ENCODE measurements at regions not wholly inside any gene's neighbourhood (a gene's known extent, or its start where the extent isn't known, plus 50 kb on each side); places are given as distances from the start of the nearest gene placed in this dataset.

GRCh38 chr14:80316441-80316840 is 105.1 kb upstream of the DIO2 start:
- Histone ChIP-seq H3K4me2 (ENCODE audit: low read length) (no peak overlapping the region), H3K4me1 (ENCODE audit: insufficient read depth, low read length) (no peaks in the 10 kb centered on the region), H4K20me1 (ENCODE audit: low read length) (no peaks in the 10 kb centered on the region), H3K27ac (ENCODE audit: low read length) (no peak overlapping the region), H3K27me3 (ENCODE audit: low read length) (no peaks in the 10 kb centered on the region), H3K36me3 (ENCODE audit: low read depth, low read length) (no peaks in the 10 kb centered on the region), H3K9me3 (ENCODE audit: low read length) (no peaks in the 10 kb centered on the region), H2AFZ (ENCODE audit: low read length) (no peak overlapping the region), H3F3A (ENCODE audit: low read length, unreplicated experiment) (no peaks in the 10 kb centered on the region), H3K9me2 (replicated peaks; ENCODE audit: low read length) (no peaks in the 10 kb centered on the region), H3K79me2 (ENCODE audit: low read length) (no peaks in the 10 kb centered on the region), H3K9ac (ENCODE audit: low read length) (no peak overlapping the region), H3K4me3 (ENCODE audit: low read length) (no peak overlapping the region)
- ATAC-seq, result no peak
- ChIA-PET POLR2A (ENCODE audit: unreplicated experiment) (no interaction called here), CTCF (no interaction called here)
- intact Hi-C loops (cut with micrococcal nuclease), result no loop called here
- DNase-seq, result no peak
- no TSS peak for BruUV-seq (replicated peaks)
- no peak for TF ChIP-seq EZH2phosphoT487 (IDR thresholded peaks at IDR 0.05; ENCODE audit: borderline replicate concordance, low read length)
- TF ChIP-seq, protein P1, sequence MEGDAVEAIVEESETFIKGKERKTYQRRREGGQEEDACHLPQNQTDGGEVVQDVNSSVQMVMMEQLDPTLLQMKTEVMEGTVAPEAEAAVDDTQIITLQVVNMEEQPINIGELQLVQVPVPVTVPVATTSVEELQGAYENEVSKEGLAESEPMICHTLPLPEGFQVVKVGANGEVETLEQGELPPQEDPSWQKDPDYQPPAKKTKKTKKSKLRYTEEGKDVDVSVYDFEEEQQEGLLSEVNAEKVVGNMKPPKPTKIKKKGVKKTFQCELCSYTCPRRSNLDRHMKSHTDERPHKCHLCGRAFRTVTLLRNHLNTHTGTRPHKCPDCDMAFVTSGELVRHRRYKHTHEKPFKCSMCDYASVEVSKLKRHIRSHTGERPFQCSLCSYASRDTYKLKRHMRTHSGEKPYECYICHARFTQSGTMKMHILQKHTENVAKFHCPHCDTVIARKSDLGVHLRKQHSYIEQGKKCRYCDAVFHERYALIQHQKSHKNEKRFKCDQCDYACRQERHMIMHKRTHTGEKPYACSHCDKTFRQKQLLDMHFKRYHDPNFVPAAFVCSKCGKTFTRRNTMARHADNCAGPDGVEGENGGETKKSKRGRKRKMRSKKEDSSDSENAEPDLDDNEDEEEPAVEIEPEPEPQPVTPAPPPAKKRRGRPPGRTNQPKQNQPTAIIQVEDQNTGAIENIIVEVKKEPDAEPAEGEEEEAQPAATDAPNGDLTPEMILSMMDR (conservative IDR thresholded peaks at IDR 0.05; ENCODE audit: low read depth, low read length), result no peak
- TF ChIP-seq EZH2 (IDR thresholded peaks at IDR 0.05; ENCODE audit: low read length, unreplicated experiment), result no peak

DNA sequence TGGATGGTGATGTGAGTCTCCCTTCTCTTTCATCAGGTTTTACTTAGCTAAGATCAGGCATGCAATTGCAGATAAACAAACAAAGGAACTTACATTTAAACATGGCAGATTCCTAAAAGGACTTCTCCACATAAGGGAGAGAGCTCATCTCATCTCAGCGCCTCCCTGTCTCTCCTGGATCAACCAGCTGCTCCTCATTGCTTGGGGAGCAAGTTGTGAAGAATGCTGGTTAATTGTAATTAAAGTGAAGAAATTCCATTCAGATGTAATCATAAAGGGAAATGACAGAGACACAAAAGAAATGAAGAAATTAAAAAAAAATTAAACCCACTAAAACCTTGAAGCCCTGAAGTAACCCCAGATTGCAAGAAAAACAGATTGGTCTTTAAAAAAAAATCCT is 104.4 kb upstream of the DIO2 start:
- ATAC-seq (no peak), DNase-seq (no peak)
- Histone ChIP-seq H3K79me2 (ENCODE audit: low read length) (no peaks in the 10 kb centered on the region), H3K27ac (ENCODE audit: low read length) (no peak overlapping the region), H4K20me1 (ENCODE audit: low read length) (no peaks in the 10 kb centered on the region), H2AFZ (ENCODE audit: low read length) (no peak overlapping the region), H3K9ac (ENCODE audit: low read length) (no peak overlapping the region), H3K9me2 (replicated peaks; ENCODE audit: low read length) (no peaks in the 10 kb centered on the region), H3K27me3 (ENCODE audit: low read length) (no peaks in the 10 kb centered on the region), H3K4me1 (ENCODE audit: insufficient read depth, low read length) (no peaks in the 10 kb centered on the region), H3K9me3 (ENCODE audit: low read length) (no peaks in the 10 kb centered on the region), H3K36me3 (ENCODE audit: low read depth, low read length) (no peaks in the 10 kb centered on the region), H3K4me2 (ENCODE audit: low read length) (no peak overlapping the region), H3K4me3 (ENCODE audit: low read length) (no peak overlapping the region), H3F3A (ENCODE audit: low read length, unreplicated experiment) (no peaks in the 10 kb centered on the region)
- ChIA-PET POLR2A (ENCODE audit: unreplicated experiment) (interaction anchor here (0.7 kb wide), 1 partner anchor 36 kb away, joined by 8 read pairs; no protein-coding TSS in a partner anchor), CTCF (no interaction called here)
- TF ChIP-seq EZH2phosphoT487 (IDR thresholded peaks at IDR 0.05; ENCODE audit: borderline replicate concordance, low read length), result no peak
- TF ChIP-seq EZH2 (IDR thresholded peaks at IDR 0.05; ENCODE audit: low read length, unreplicated experiment), result no peak
- TF ChIP-seq, protein P1 (conservative IDR thresholded peaks at IDR 0.05; ENCODE audit: low read depth, low read length), result no peak
- no TSS peak for BruUV-seq (replicated peaks)
- intact Hi-C loops (cut with micrococcal nuclease), result no loop called here

- POLR2A ChIA-PET (ENCODE audit: unreplicated experiment), result no interaction called here
- no peak overlapping the region for H3K4me2 ChIP-seq (ENCODE audit: low read length)
- no peaks in the 10 kb centered on the region for H3K27me3 ChIP-seq (ENCODE audit: low read length)
- DNase-seq, result no peak
- H2AFZ ChIP-seq (ENCODE audit: low read length), result no peak overlapping the region
- no peak for ATAC-seq
- no TSS peak for BruUV-seq (replicated peaks)
- TF ChIP-seq EZH2 (IDR thresholded peaks at IDR 0.05; ENCODE audit: low read length, unreplicated experiment), result no peak
- TF ChIP-seq, protein P1 (conservative IDR thresholded peaks at IDR 0.05; ENCODE audit: low read depth, low read length), result no peak
- TF ChIP-seq EZH2phosphoT487 (IDR thresholded peaks at IDR 0.05; ENCODE audit: borderline replicate concordance, low read length), result no peak
- intact Hi-C loops (cut with micrococcal nuclease), result no loop called here
- no peaks in the 10 kb centered on the region for H3K79me2 ChIP-seq (ENCODE audit: low read length)
- H4K20me1 ChIP-seq (ENCODE audit: low read length), result no peaks in the 10 kb centered on the region
- CTCF ChIA-PET, result no interaction called here
- no peaks in the 10 kb centered on the region for H3K9me3 ChIP-seq (ENCODE audit: low read length)
- H3K27ac ChIP-seq (ENCODE audit: low read length), result no peak overlapping the region
- H3K9ac ChIP-seq (ENCODE audit: low read length), result no peak overlapping the region
- H3K4me3 ChIP-seq (ENCODE audit: low read length), result no peak overlapping the region
- no peaks in the 10 kb centered on the region for H3K4me1 ChIP-seq (ENCODE audit: insufficient read depth, low read length)
- no peaks in the 10 kb centered on the region for H3K9me2 ChIP-seq (replicated peaks; ENCODE audit: low read length)
- H3K36me3 ChIP-seq (ENCODE audit: low read depth, low read length), result no peaks in the 10 kb centered on the region
- no peaks in the 10 kb centered on the region for H3F3A ChIP-seq (ENCODE audit: low read length, unreplicated experiment)
Measured at GRCh38 chr14:80313806-80314205, 102.5 kb upstream of the DIO2 start.
